Prostate gland (tissue), 2 donors: ENCODE measurements at regions not wholly inside any gene's neighbourhood (a gene's known extent, or its start where the extent isn't known, plus 50 kb on each side); places are given as distances from the start of the nearest gene placed in this dataset.

ENCODE experiments used
- DNase-seq: peaks from one replicate; pipeline ENCODE4 v3.0.0-alpha.2; 2019; ENCODE audit warnings: low spot score
- H3K27ac ChIP-seq, 2 donors: fragments of 200-600 bp; sonication (generic); 2 replicates each; pipeline ENCODE4 v1.5.1; 2017 to 2019
- H3K27me3 ChIP-seq: fragments of 200-600 bp; sonication (generic); replicated peaks from 2 replicates; pipeline ENCODE4 v1.5.1; 2019; ENCODE audit not compliant: insufficient read depth
- H3K36me3 ChIP-seq, 2 donors: fragments of 200-600 bp; sonication (generic); 1 replicate in 1 of 2; 2 replicates in 1 of 2; pipeline versions ENCODE4 v1.5.1 to v1.8.1; 2017 to 2019
- H3K4me1 ChIP-seq: fragments of 200-600 bp; sonication (generic); replicated peaks from 2 replicates; pipeline ENCODE4 v1.5.1; 2019
- H3K4me3 ChIP-seq, 2 donors: fragments of 200-600 bp; sonication (generic); 2 replicates each; pipeline ENCODE4 v1.5.1; 2017 to 2019
- H3K9me3 ChIP-seq: fragments of 200-600 bp; sonication (generic); 2 replicates; pipeline ENCODE4 v1.5.1; 2017
- POLR2A ChIP-seq: fragments of 450-650 bp; IDR thresholded peaks from one replicate; pipeline ENCODE4 v1.6.1; 2016; ENCODE audit warnings: antibody characterized with exemption, mild to moderate bottlenecking
- POLR2AphosphoS5 ChIP-seq: sonication (generic); formaldehyde crosslinking; IDR thresholded peaks from one replicate; pipeline ENCODE4 v1.6.1; 2017; ENCODE audit warnings: antibody characterized with exemption
- WGBS: methylation state at CpG from one replicate; pipeline ENCODE4 v1.1.5; 2018; 5-methylcytosine and 5-hydroxymethylcytosine counted together
- intact Hi-C: fragments of 100-400 bp; cut with DNase I; formaldehyde crosslinking; loops from one replicate; pipeline ENCODE4 v1.14.2; 2022
- TF ChIP-seq, protein P1 (sequence below), 4 experiments: fragments of 200-600 bp in 2 of 4; fragments of 450-650 bp in 2 of 4; sonication (generic) in 2 of 4; IDR thresholded peaks; 1 replicate in 3 of 4; 2 replicates in 1 of 4; pipeline ENCODE4 v1.5.1; 2016 to 2019; ENCODE audit warnings: antibody characterized with exemption in 4 of 4, mild to moderate bottlenecking in 2 of 4, moderate library complexity in 2 of 4

DNA sequence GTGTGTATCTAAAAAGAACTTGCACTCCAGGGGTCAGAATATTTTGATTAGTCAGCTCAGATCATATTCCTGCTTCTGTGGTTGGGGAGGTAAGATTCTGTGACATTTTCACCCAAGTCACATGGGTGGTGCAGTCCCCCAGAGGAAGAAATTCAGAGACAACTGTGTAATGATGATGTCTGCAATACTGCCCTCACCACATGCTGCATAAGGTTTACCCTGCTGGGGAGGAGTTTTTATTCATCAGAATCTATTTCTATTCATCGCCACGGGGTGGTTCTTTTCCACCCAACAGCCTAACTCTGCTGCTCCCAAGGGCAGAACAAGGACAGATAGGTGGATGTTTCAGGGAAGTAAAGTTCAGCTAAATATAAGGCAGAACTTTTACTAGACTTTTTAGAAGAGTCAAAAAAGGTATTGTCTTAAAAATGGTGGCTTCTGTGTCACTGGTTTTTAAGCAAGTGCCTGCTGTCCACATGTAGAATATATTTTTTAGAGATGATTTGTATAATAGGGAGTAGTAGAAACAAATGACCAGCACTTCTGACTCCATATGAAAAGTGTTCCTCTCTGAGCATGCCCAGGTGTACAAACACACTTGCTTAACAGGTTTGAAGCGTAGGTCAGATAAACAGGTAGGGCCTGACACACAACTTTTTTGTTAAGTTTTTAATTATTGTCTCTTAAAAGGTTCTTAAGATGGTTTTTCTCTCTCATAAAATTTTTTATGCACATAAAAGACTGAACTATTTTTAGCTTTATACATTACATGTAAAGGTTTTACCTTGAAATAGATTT lies 352.7 kb downstream of the LRRC70 start:
- Histone ChIP-seq H3K27ac (peak overlapping the region in 1 of 2 donors; percentile 22), H3K4me1 (no peaks in the 10 kb centered on the region), H3K27me3 (no peaks in the 10 kb centered on the region), H3K4me3 (no peak overlapping the region), H3K9me3 (no peaks in the 10 kb centered on the region), H3K36me3 (no peaks in the 10 kb centered on the region)
- no peak for DNase-seq
- no peak for TF ChIP-seq POLR2AphosphoS5
- WGBS, result 47% methylated on average over 3 of the region's 3 CpGs
- intact Hi-C loops, result no loop called here

GRCh38 chr5:62922191-62922590 lies 343.6 kb downstream of the LRRC70 start:
- Histone ChIP-seq H3K9me3 (no peaks in the 10 kb centered on the region), H3K36me3 (no peaks in the 10 kb centered on the region), H3K27me3 (no peaks in the 10 kb centered on the region), H3K27ac (no peak overlapping the region), H3K4me3 (no peak overlapping the region), H3K4me1 (no peaks in the 10 kb centered on the region)
- TF ChIP-seq POLR2A (no peak), POLR2AphosphoS5 (no peak)
- TF ChIP-seq, protein P1, sequence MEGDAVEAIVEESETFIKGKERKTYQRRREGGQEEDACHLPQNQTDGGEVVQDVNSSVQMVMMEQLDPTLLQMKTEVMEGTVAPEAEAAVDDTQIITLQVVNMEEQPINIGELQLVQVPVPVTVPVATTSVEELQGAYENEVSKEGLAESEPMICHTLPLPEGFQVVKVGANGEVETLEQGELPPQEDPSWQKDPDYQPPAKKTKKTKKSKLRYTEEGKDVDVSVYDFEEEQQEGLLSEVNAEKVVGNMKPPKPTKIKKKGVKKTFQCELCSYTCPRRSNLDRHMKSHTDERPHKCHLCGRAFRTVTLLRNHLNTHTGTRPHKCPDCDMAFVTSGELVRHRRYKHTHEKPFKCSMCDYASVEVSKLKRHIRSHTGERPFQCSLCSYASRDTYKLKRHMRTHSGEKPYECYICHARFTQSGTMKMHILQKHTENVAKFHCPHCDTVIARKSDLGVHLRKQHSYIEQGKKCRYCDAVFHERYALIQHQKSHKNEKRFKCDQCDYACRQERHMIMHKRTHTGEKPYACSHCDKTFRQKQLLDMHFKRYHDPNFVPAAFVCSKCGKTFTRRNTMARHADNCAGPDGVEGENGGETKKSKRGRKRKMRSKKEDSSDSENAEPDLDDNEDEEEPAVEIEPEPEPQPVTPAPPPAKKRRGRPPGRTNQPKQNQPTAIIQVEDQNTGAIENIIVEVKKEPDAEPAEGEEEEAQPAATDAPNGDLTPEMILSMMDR (IDR thresholded peaks at IDR 0.05), result no peak
- 55% methylated on average over 3 of the region's 3 CpGs for WGBS
- DNase-seq, result no peak
- intact Hi-C loops, result no loop called here

- DNase-seq, result no peak
- no peaks in the 10 kb centered on the region for H3K36me3 ChIP-seq
- no peaks in the 10 kb centered on the region for H3K27me3 ChIP-seq
- H3K4me3 ChIP-seq, result no peak overlapping the region
- H3K4me1 ChIP-seq, result no peaks in the 10 kb centered on the region
- intact Hi-C loops, result no loop called here
- no peaks in the 10 kb centered on the region for H3K9me3 ChIP-seq
- no peak overlapping the region for H3K27ac ChIP-seq
- 68% methylated on average over 1 of the region's 1 CpG for WGBS
- TF ChIP-seq, protein P1 (IDR thresholded peaks at IDR 0.05), result no peak
- TF ChIP-seq POLR2A (no peak), POLR2AphosphoS5 (no peak)
Observed at GRCh38 chr5:62920856-62921255, 342.2 kb downstream of the LRRC70 start.

DNA sequence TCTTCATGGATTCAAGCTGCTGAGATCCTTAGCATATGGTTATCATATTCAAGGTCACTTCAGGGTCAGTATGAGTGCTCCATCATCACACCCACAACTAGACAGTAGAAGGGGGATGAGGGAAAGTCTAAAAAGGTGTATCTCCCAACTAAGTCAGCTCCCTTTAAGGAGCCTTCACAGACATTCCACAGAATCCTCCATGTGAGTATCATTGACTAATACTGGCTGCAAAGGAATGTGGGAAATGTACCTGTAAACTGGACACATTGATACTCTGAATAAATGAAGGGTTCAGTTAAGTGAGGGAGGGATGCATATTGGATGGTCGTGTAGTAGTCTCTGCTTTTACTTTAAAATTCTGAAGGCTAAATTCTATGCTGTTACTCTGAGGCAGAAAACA lies 330.7 kb downstream of the LRRC70 start:
- DNase-seq, result no peak
- Histone ChIP-seq H3K27ac (no peak overlapping the region), H3K27me3 (no peaks in the 10 kb centered on the region), H3K36me3 (no peaks in the 10 kb centered on the region), H3K4me3 (no peak overlapping the region), H3K4me1 (no peaks in the 10 kb centered on the region), H3K9me3 (no peaks in the 10 kb centered on the region)
- TF ChIP-seq POLR2AphosphoS5 (no peak), POLR2A (no peak)
- TF ChIP-seq, protein P1 (IDR thresholded peaks at IDR 0.05), result no peak
- intact Hi-C loops, result no loop called here
- 57% methylated on average over 1 of the region's 1 CpG for WGBS

- no peak overlapping the region for H3K4me3 ChIP-seq
- WGBS, result 60% methylated on average over 2 of the region's 2 CpGs
- H3K27me3 ChIP-seq, result no peaks in the 10 kb centered on the region
- no peaks in the 10 kb centered on the region for H3K36me3 ChIP-seq
- intact Hi-C loops, result no loop called here
- TF ChIP-seq, protein P1 (IDR thresholded peaks at IDR 0.05), result no peak
- TF ChIP-seq POLR2AphosphoS5 (no peak), POLR2A (no peak)
- no peak overlapping the region for H3K27ac ChIP-seq
- no peaks in the 10 kb centered on the region for H3K4me1 ChIP-seq
- DNase-seq, result no peak
- no peaks in the 10 kb centered on the region for H3K9me3 ChIP-seq
Observed at GRCh38 chr5:62902126-62902525, 323.5 kb downstream of the LRRC70 start.
